PC-9 (cell line): ENCODE measurements at regions not wholly inside any gene's neighbourhood (a gene's known extent, or its start where the extent isn't known, plus 50 kb on each side); places are given as distances from the start of the nearest gene placed in this dataset.

Experiments
- CTCF ChIP-seq: fragments of 200-600 bp; sonication (generic); conservative IDR thresholded peaks from 2 replicates; pipeline ENCODE4 v1.6.1; 2017; ENCODE audit warnings: mixed run types, antibody characterized with exemption, mild to moderate bottlenecking, moderate library complexity
- EZH2 ChIP-seq: fragments of 200-600 bp; sonication (generic); IDR thresholded peaks from 2 replicates; pipeline ENCODE4 v1.8.0; 2017; ENCODE audit warnings: antibody characterized with exemption, low read depth

- TF ChIP-seq CTCF (no peak), EZH2 (no peak)
These were observed 253.9 kb upstream of the RGMB start for GRCh38 chr5:98519571-98519970.
